ENCODE measurements at regions not wholly inside any gene's neighbourhood (a gene's known extent, or its start where the extent isn't known, plus 50 kb on each side); places are given as distances from the start of the nearest gene placed in this dataset.

DNA sequence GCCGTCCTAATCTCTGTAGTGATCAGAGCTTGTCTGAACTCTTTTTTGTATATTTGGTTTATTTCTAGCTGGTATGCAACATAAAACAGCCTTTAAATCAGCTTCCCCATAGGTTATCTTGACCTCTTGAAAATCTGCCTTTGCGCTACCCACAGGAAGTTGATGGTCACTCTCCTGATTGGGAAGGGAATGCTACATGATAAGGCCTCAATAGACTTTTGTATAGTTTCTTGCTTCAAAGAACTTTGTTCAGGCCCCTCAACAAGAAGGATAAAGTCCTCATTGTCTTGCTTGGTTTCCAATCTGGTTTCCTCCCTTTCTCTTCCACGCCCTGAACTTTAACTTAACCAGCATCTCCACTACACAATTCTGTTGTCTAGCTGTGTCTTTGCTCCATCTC lies 95.4 kb upstream of the TENT5A start:
- DNase-seq (ENCODE audit: low read depth, low spot score), result no peak
- no peak overlapping the region for H3K4me3 ChIP-seq (ENCODE audit: low read length)

DNA sequence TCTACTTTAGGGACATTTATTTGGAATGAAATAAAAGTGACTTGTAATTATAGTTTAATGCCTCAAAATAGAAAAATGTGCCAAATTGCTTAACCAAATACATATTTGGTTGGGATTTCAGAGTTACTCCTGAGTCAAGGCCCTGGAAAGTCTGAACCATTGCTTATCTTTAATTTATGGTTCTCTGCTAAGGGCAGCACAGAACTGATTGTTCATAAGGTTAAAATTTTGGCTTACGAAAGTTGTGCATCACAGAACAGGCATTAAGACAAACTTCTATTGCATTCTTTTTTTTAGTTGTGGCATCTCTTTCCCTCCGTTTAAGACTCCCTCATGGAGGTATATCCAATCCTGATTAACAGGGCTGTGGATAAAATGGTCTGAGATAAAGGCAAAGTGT lies 92.2 kb upstream of the TENT5A start:
- no peak overlapping the region for H3K4me3 ChIP-seq (ENCODE audit: low read length)
- DNase-seq (ENCODE audit: low read depth, low spot score), result no peak

DNA sequence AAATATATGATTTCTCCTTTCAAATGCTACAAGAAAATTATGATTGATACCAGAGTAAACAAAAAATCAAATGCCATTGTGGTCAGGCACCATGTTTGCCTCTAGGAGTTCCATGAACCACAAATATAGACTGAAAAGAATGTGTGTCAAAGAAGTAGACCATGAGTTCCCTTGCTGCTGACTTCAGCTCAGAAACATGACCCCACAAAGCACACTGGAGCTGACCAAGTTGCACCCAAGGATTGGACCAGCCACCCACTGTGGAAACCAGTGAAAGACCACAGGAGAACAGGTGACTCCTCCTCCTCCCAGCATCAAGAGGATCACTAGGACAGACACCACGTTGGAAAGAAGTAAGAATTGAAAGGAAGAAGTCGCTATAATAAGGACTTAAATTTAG lies 90.8 kb upstream of the TENT5A start:
- DNase-seq (ENCODE audit: low read depth, low spot score), result no peak
- H3K4me3 ChIP-seq (ENCODE audit: low read length), result no peak overlapping the region

DNA sequence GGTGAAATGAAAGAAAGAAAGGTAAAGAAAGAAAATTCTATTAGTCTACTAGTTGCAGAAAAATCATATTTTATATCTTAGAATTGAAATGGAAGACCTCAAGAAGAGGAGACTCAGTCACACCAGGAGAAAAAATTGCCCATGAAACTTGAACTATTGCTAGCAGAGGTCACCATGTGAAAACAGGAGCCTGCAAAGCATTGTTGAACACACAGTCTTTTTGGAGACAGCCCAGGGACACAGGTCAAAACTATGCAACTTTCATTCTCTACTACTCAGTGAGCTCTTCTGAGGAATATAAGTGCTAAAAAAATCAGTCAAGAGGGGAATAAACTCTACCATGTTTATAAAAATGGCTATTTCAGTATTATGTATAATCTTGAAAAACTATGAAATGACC lies 89.8 kb upstream of the TENT5A start:
- DNase-seq (ENCODE audit: low read depth, low spot score), result no peak
- H3K4me3 ChIP-seq (ENCODE audit: low read length), result no peak overlapping the region

DNA sequence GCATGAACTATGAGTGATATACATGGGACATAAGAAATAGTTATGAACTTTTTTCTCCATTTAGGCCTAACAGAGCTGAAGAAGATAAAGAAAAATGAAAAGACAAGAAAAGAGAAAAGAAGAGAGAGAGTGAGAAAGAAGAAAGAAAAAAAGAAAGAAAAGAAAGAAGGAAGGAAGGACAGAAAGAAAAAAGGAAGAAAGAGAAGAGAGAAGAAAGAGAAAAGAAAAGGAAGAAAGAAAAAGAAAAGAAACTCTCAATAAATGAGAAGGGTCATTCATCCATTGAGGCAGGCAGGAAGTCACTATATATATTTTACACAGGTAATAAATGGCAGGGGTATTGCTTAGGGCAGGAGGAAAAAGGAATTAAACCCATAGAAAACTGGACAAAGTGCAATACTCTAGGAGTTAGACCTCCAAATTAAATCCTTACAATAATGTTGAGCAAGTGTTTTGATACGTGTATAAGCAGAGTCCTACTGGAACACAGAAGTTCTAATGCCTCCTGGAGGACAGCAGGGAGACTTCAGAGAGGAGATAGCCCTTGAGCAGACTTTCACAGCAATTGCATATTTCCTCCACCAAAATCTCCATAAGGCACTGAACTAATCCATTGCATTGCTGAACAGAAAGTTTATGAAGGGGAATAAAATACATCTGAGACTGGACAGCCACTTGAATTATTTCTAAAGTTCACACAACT lies 86.4 kb upstream of the TENT5A start:
- no peak for DNase-seq (ENCODE audit: low read depth, low spot score)

DNA sequence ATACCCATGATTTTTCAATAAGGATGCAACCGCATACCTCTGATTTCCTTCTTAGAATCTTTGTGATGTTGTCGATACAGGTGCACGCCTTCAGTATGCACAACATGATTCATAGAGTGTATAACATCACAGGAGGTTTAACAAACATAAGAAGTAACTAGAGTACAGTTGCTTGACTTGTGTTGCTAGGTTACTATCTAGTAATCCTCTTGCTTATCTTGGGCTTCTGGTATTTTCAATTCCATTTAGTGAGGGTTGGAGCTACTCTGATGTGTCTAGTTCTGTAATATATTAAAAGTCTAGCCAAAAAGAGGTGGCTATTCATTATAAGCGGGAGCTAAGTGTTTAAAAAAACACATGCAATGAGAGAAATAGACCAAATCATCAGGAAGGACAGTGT lies 85.5 kb upstream of the TENT5A start:
- no peak for DNase-seq (ENCODE audit: low read depth, low spot score)
- H3K4me3 ChIP-seq (ENCODE audit: low read length), result no peak overlapping the region

More for the DNA sequence above, 86.4 kb upstream of the TENT5A start:
- no peak overlapping the region for H3K4me3 ChIP-seq (ENCODE audit: low read length)

DNA sequence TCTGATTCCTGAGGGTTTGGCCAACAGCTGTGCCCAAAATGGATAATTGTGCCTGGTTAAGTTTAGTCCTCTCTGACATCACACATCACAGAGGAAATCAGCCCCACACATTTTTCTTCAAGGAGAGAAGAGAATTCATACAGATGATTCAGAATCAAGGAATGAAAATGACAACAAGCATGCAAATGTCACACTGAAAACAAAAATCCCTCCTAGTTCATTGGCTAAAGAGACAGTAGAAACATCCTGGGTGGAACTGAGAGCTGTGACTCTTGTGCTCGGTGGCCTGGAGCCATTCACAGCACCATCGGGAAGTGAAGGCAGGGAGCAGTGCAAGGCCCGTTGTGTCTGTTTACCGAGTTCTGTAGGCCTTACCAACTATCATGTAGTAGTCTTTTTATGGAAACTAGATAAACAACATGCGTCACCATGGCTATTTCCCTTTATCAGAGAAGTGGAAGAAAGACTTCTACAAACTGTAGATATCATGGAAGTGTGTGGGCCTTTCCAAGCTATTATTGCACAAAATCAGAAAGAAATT lies 81.7 kb upstream of the TENT5A start:
- H3K4me3 ChIP-seq (ENCODE audit: low read length), result no peak overlapping the region
- no peak for DNase-seq (ENCODE audit: low read depth, low spot score)

DNA sequence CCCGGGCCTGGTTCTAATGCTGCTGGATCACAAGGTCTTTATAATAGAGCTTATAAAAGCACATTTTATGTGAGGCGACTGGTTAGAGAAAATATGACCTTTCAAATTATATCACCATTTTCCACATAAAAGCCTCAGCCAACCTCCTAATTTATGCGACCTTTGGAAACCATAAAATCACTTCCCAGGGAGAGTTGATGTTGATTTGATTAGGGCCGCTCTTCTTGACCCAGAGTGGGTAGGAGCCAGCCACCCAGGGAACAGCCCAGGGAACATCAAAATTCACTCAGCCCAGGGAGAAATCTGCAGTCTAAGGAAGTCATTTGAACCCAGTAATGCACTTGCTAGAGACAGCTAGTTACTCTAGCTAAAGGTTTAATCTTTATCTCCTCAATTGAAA lies 79.8 kb upstream of the TENT5A start:
- no peak for DNase-seq (ENCODE audit: low read depth, low spot score)
- no peak overlapping the region for H3K4me3 ChIP-seq (ENCODE audit: low read length)

DNA sequence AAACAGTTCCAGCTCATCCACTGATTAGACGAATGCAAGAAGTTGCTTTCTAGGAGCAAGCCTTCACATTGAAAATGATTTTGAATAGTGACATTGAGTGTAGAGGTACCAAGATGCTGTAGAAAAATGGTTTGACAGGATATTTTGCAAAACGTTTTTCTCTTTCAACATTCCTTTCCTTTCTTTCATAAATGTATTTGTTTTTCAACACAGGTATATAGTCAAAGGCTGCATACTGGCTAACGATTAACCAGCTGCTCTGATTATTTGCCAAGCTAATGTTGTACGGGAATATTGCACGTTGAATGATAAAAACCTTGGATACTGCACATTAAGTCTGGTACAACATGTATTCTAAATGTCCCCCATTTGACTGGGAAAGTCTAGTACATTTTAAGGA lies 78.8 kb upstream of the TENT5A start:
- H3K4me3 ChIP-seq (ENCODE audit: low read length), result no peak overlapping the region
- DNase-seq (ENCODE audit: low read depth, low spot score), result no peak

DNA sequence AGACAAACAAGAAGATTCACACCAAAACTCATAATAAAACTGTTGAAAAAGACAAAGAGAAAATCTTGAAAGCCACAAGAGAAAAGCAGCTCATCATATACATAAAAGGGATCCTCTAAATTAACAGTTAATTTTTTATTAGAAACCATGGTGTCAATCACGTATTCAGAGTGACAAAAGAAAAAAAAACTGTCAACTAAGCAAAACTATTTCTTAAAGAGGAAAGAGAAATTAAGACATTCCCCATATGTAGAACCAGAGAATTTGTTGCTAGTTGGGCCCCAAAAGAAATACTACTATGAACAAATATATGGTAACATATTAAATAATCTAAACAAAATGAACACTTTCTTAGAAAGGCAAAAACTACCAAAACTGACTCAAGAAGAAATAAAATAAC lies 74.3 kb upstream of the TENT5A start:
- DNase-seq (ENCODE audit: low read depth, low spot score), result no peak
- no peak overlapping the region for H3K4me3 ChIP-seq (ENCODE audit: low read length)

DNA sequence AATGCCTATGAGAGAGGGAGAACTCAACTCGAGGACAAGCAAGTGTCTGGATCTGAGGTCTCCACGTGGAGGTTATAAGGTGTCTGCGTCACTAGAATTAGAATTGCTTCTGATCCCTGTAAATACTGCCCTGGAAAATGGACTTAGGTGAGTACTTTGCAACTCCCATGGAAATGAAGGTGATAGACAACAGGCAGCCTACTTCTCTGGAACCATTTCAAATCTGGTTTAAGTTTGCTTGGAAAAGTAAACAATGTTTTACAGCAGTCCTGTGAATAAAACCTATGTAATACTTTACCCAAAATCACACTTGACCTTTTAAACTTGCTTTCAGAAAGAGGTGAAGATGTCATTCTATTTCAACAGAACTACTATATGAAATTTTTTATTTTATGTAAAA lies 70.1 kb upstream of the TENT5A start:
- no peak overlapping the region for H3K4me3 ChIP-seq (ENCODE audit: low read length)
- no peak for DNase-seq (ENCODE audit: low read depth, low spot score)

DNA sequence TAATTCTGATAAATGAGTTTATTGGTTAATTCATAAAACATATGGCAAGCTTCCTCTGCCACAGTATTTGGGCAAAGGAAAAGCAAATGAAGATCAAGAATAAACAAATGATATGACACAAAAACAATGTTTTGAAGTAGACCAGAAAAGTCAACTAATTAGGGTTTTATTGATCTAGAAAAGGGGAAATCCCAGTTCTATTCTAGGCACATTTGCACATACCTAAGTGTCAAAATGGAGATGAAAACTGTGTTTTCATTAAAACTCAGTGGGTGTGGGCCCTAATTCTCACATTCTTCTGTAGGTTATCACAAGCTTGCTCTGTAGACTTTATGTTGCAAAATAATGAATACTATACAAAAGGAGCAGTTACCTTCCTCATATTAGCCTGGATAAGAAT lies 69.0 kb upstream of the TENT5A start:
- H3K4me3 ChIP-seq (ENCODE audit: low read length), result no peak overlapping the region
- DNase-seq (ENCODE audit: low read depth, low spot score), result no peak

DNA sequence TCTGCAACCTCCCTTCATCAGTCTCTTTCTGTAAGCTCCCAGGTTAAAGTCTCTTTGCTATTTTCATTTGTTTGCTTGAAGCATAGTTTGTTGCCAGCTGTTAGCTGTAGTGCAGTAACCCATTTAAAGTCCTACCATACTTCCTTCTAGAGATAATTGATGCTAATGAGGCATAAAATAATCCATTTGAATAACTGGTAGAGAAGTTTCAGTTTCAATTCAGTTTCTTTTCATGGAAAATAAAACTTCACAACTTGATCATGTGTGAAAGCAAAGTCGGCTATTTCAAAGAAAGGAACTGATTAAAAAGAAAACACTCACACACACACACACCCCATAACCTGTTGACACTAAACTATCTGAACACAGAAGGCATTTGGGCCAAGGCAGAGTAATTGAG lies 68.5 kb upstream of the TENT5A start:
- DNase-seq (ENCODE audit: low read depth, low spot score), result no peak
- H3K4me3 ChIP-seq (ENCODE audit: low read length), result no peak overlapping the region

DNA sequence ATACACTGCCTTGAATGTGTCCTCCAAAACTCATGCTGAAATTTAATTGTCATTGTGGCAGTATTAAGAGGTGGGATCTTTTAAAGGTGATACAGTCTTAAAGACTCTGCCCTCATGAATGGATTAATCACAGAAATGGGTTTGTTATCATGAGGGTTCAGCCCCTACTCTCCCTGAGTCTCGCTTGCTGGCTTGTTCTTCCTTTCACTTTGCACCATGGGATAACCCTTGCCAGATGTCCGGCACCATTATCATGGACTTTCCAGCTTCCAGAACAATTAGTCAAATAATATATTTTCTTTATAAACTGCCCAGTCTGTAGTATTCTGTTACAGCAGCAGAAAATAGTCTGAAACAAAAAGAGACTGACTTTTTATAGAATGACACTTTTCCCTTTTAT lies 67.9 kb upstream of the TENT5A start:
- DNase-seq (ENCODE audit: low read depth, low spot score), result no peak
- no peak overlapping the region for H3K4me3 ChIP-seq (ENCODE audit: low read length)

DNA sequence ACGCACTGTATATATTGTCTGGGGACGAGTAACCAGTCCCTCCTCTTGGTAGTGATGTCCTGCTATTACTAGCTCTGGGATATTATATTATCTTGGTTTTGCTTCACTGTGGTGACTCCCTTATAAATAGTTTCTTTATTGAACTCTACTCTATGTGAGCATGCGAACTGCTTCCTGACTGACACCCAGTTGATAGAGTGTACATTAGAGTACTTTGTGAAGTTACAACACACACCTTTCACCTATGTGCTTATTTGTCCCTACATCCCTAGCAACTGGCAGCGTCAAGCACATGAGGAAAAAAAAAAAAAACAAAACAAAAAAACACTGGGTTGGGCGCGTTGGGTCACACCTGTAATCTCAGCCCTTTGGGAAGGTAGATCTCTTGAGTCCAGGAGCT lies 67.3 kb upstream of the TENT5A start:
- no peak for DNase-seq (ENCODE audit: low read depth, low spot score)
- H3K4me3 ChIP-seq (ENCODE audit: low read length), result no peak overlapping the region

DNA sequence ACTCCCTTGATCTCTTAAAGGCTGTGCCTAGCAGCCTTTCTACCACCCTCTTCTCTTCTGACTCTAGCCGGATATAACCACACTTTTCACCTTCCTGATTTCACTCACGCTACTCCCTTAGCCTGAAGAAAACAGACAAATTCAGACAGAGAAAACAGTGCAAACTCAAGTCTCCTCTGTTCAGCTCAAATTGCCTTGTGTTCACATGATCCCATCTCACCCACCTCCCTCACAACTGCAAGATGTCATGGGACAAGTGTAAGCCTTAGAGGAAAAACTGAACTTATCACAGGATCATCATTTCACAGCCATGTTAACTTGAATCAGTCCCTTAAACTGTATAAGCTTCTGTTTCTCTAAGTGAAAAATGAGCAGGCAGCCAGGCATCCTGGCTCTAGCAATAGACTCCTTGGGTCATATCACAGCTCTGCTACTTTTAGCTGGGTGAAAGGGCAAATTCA lies 66.5 kb upstream of the TENT5A start:
- no peak for DNase-seq (ENCODE audit: low read depth, low spot score)

DNA sequence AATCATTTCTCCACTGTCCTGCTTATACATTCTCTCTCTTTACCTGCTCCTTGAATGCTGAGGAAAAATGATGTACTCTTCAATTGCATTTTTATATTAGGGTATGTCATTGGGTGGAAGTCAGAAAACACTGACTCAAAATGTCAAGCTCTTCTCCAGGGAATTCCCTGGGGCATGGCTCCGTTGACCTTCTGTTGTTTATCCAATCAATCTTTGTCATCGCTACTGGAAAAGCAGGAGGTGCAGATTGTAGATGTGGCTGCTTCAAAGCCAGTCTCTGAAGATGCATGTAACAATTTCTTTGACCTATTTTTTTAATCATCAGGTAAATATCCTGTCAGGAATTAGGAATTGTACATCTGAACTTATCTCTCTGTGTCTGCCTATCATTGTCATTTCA lies 63.9 kb upstream of the TENT5A start:
- no peak for DNase-seq (ENCODE audit: low read depth, low spot score)
- H3K4me3 ChIP-seq (ENCODE audit: low read length), result no peak overlapping the region

More for the DNA sequence above, 66.5 kb upstream of the TENT5A start:
- H3K4me3 ChIP-seq (ENCODE audit: low read length), result no peak overlapping the region

DNA sequence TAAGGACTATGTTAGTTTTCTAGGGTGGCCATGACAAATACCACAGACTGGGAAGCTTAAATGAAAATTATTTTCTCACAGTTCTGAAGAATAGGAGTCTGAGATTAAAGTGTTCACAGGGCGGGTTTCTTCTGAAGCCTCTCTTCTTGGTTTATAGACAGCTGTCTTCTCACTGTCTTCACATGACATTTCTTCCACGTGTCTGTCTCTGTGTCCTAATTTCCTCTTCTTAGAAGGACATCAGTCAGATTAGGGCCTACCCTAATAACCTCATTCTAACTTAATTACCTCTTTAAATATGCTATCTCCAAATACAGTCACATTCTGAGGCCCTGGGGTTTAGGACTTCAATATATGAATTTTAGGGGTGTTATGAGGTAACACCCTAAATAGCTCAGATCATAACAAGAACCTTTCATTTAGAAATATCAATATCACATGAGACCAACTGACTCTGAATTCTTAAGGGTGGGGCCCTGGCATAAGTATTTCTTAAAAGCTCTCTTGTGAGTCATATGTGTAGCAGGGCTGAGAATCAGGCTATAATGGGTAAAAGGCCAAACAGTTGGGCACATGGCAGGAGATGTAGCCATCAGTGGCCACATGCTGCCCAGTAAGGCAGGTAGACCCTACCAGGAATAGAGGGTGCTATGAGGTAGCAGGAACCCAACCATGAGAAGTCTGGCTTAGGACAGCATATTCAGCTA lies 62.0 kb upstream of the TENT5A start:
- DNase-seq (ENCODE audit: low read depth, low spot score), result no peak
- H3K4me3 ChIP-seq (ENCODE audit: low read length), result no peak overlapping the region

DNA sequence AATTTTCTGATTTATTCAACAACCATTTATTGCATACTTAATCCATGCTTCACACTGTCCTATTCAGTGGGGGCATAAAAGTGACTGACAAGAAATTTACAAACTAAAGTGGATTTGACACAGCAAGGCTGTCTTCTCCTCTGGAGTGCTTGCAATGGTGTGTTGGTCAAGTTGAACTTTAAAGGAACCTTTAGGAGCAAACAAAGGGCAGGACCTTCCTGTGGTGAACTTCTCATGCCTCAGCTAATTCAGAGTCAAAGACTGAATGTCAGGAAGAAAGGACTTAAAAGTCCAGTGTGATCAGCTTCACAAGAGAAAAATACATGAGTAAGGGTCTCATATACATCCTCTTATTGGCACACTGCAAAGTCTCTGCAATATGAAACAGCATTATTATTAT lies 60.8 kb upstream of the TENT5A start:
- H3K4me3 ChIP-seq (ENCODE audit: low read length), result no peak overlapping the region
- no peak for DNase-seq (ENCODE audit: low read depth, low spot score)

DNA sequence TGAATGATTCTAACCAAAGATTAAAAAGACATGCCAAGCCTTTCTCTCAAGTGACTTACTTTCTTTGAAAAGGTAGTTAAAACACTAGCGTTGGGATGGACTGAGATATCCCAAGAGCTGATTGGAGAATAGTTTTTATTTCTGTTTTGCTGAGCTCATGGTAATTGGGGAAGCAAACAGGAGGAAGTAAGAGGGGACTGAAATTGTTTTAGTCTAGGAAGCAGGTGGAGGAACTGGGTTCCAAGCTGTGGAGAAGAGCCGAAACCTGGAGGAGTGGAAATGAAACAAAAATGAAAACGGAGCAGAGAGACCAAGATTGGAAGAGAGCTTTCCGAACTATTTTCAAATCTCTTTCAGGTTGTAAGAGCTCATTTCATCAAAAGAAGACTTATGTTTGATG lies 59.9 kb upstream of the TENT5A start:
- DNase-seq (ENCODE audit: low read depth, low spot score), result no peak

More for the DNA sequence above, 59.9 kb upstream of the TENT5A start:
- H3K4me3 ChIP-seq (ENCODE audit: low read length), result no peak overlapping the region

Measured in Jurkat, Clone E6-1 (cell line).